ENCODE measurements at regions not wholly inside any gene's neighbourhood (a gene's known extent, or its start where the extent isn't known, plus 50 kb on each side); places are given as distances from the start of the nearest gene placed in this dataset.

DNA sequence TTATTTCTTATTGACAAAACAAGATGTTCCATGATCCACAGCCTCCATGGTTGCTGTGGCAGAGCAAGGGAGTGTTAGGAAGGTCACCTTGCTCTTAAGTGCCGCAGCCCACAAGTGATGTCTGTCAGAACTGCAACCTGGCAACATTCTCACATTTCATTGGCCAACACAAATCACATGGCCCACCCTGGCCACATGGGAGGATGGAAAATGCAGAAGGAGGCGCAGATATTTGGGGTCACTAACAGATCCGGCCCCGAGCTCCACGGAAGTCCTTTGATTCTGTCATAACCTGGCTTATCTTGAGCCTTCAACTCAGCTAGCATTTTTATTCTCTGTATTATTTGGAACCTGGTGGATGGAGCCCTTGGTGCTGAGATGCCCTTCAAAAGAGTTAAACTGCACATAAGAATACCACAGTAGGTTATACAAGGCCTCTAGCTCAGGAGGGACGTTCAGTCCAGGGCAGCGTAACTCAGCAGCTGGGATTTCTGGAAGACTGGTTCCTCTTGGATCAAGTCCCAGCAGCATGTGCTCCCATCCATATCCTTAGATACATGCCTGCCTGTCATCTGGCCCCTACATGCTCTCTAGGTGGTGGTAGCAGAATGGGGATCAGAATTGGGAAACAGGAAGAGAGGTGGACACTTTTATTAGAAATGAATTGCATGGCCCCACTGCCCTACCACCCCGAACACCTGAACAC lies 508.1 kb downstream of the HAPSTR1 start:
- no peak for TF ChIP-seq CTCF (IDR thresholded peaks at IDR 0.05; ENCODE audit: insufficient read depth, low read length, missing control alignments)
- POLR2A ChIA-PET = no interaction called here
- H3K4me3 ChIP-seq (ENCODE audit: low read depth, low read length) = no peak overlapping the region
- CTCF ChIA-PET = no interaction called here
- DNase-seq (ENCODE audit: low read depth, low spot score) = no peak

GRCh38 chr16:9602189-9602588 lies 510.7 kb downstream of the HAPSTR1 start:
- TF ChIP-seq CTCF (IDR thresholded peaks at IDR 0.05; ENCODE audit: insufficient read depth, low read length, missing control alignments) = no peak
- ChIA-PET POLR2A (no interaction called here), CTCF (no interaction called here)
- no peak overlapping the region for H3K4me3 ChIP-seq (ENCODE audit: low read depth, low read length)
- no peak for DNase-seq (ENCODE audit: low read depth, low spot score)

DNA sequence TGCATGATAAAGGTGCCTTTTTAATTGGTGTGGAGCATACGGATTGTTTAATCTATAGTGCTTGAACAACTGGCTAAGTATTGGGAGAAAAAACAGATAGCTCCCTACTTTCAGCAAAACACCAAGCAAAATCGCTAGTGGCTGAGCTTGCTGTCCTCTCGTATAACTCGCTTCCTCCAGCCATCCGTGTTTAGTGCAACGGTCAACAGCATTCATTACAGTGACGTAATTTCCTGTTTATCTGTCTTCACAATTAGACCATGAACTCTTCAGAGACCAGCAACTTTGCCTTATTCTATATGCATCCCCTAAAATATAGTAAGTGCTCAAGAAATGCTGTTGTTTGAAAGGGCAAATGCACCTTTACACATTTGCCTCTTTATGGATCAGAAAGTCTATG lies 511.9 kb downstream of the HAPSTR1 start:
- no peak for DNase-seq (ENCODE audit: low read depth, low spot score)
- CTCF ChIA-PET = no interaction called here
- POLR2A ChIA-PET = no interaction called here
- no peak for TF ChIP-seq CTCF (IDR thresholded peaks at IDR 0.05; ENCODE audit: insufficient read depth, low read length, missing control alignments)
- no peak overlapping the region for H3K4me3 ChIP-seq (ENCODE audit: low read depth, low read length)

GRCh38 chr16:9607515-9608230 lies 516.2 kb downstream of the HAPSTR1 start:
- TF ChIP-seq CTCF (IDR thresholded peaks at IDR 0.05; ENCODE audit: insufficient read depth, low read length, missing control alignments) = no peak
- ChIA-PET POLR2A (no interaction called here), CTCF (no interaction called here)
- H3K4me3 ChIP-seq (ENCODE audit: low read depth, low read length) = no peak overlapping the region
- DNase-seq (ENCODE audit: low read depth, low spot score) = no peak

DNA sequence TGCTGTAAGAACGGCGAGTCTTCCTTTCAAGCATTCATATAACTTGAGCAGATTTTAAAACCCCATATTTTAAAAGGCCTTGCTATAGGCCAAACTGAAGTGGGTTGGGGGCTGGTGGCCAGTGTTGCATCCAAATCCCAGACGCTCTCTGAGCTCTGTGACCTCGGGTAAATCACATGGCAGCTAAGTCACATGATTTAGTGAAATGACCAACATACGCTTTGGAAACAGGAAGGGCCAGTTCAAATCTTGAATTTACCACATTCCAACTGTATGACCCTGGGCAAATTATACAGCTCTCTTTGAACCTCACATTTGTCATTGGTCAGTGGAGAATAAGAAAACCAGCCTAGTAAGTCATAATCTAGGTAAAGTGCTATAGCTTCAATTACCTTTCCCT lies 519.3 kb downstream of the HAPSTR1 start:
- no peak overlapping the region for H3K4me3 ChIP-seq (ENCODE audit: low read depth, low read length)
- TF ChIP-seq CTCF (IDR thresholded peaks at IDR 0.05; ENCODE audit: insufficient read depth, low read length, missing control alignments) = no peak
- CTCF ChIA-PET = no interaction called here
- POLR2A ChIA-PET = no interaction called here
- DNase-seq (ENCODE audit: low read depth, low spot score) = no peak

DNA sequence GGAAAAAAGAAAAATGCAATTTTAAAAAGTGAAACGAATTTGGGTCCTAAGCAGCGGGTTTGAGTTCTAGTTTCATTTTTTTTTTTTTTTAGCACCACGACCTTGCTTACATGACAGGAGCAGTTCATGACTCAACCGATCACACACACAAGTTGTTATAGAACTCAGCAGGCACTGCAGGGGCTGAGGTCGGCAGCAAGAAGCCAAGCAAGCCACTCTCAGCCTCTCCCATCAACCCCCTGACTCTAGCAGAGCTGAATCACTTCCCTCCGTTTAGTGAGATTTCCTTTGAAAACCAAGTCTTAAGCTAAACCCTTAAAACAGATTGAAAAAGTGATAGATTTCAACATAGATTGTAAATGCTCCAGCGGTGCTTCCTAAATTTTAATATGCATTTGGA lies 520.8 kb downstream of the HAPSTR1 start:
- DNase-seq (ENCODE audit: low read depth, low spot score) = no peak
- TF ChIP-seq CTCF (IDR thresholded peaks at IDR 0.05; ENCODE audit: insufficient read depth, low read length, missing control alignments) = no peak
- ChIA-PET CTCF (no interaction called here), POLR2A (no interaction called here)
- no peak overlapping the region for H3K4me3 ChIP-seq (ENCODE audit: low read depth, low read length)

Measured in AG04449 (cell line).